Activated CD4-positive, CD25-positive, alpha-beta regulatory T cell treated with anti-CD3 and anti-CD28 coated beads, Interleukin-2, amount 50 U/mL, for 16 hours (primary cell): ENCODE measurements at regions not wholly inside any gene's neighbourhood (a gene's known extent, or its start where the extent isn't known, plus 50 kb on each side); places are given as distances from the start of the nearest gene placed in this dataset.

Experiments
- DNase-seq: peaks from one replicate; pipeline ENCODE4 v3.0.0-alpha.2; 2020; ENCODE audit warnings: low read depth, low spot score

GRCh38 chr7:140242057-140243031 is 65.6 kb upstream of the KDM7A start:
- no peak for DNase-seq

- no peak for DNase-seq
Observed at GRCh38 chr7:140239653-140239935, 62.8 kb upstream of the KDM7A start.

DNA sequence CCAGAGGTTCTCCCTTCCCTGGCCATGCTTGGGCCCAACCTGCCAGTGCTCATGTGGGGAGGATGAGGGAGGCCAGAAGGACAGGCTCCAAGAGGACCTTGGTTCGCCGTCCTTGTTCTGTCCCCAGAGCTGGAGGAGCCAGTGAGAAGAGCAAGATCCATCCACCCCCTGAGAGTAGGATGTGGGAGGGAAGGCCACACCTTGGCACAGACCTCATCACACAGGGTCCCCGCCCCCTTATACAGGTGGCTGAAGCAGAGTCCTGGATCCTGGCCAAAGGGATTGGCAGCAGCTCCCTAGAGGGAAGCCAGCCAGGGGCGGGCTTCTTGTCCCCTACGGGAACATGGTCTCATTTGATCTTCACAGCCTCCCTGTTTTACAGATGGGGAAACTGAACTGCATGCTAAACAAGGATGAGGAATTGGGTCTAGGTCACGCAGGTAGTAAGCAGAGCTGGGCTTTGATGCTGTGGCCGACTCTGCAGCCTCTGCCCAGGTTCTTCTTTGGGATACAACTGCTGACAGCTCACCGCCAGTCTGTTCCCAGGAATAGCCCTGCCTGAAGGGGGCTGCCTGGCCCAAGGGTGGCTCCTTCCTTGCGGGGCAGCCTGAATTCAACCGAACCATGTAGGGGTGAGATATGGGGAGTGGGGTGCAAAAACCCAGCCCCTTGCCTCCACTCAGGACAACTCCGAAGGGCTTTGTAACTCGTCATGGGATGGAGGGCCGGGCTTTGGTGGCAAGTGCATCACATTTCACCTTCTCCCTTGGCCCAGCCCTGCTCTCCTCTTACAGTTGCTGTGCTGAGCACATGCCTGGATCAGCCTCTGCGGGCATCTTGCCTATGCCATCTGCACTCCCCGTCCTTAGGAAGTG is 62.2 kb upstream of the KDM7A start:
- DNase-seq: no peak

GRCh38 chr7:140237390-140237789 is 60.6 kb upstream of the KDM7A start:
- no peak for DNase-seq

DNA sequence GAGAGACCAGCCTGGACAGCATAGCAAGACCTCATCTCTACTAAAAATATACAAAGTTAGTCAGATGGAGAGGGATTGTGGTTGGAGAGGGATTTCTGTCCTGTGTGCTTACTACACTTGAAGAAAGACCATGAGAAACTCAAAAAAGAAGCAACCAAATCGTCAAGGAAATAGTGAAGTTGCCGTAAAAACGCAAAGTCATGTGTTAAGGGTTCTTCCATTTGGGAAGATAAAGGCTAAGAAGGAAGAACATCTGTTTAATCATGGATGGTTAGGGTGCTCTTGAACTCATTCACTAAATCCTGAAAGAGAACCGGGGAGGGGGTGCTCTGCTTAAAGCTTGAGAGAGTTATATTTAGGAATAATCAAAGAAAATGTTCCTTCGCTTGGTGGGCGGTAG is 59.8 kb upstream of the KDM7A start:
- DNase-seq: no peak

DNA sequence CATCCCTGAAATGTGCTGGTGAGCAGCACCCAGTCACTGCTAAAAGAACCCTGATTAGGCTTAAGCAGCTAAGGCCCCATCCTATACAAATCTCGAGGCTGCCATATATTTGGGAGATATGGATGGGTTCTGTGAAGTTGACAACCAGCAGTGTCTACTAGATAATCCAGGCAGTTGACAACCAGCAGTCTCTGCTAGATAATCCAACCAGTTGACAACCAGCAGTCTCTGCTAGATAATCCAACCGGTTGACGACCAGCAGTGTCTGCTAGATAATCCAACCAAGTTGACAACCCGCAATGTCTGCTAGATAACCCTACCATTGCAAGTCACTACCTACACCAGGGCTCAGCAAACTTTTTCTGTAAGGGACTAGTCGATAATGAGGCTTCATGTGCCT is 58.3 kb upstream of the KDM7A start:
- DNase-seq: no peak

GRCh38 chr7:140232957-140233917 is 56.5 kb upstream of the KDM7A start:
- DNase-seq: no peak

GRCh38 chr7:140231771-140232491 is 55.1 kb upstream of the KDM7A start:
- no peak for DNase-seq

DNA sequence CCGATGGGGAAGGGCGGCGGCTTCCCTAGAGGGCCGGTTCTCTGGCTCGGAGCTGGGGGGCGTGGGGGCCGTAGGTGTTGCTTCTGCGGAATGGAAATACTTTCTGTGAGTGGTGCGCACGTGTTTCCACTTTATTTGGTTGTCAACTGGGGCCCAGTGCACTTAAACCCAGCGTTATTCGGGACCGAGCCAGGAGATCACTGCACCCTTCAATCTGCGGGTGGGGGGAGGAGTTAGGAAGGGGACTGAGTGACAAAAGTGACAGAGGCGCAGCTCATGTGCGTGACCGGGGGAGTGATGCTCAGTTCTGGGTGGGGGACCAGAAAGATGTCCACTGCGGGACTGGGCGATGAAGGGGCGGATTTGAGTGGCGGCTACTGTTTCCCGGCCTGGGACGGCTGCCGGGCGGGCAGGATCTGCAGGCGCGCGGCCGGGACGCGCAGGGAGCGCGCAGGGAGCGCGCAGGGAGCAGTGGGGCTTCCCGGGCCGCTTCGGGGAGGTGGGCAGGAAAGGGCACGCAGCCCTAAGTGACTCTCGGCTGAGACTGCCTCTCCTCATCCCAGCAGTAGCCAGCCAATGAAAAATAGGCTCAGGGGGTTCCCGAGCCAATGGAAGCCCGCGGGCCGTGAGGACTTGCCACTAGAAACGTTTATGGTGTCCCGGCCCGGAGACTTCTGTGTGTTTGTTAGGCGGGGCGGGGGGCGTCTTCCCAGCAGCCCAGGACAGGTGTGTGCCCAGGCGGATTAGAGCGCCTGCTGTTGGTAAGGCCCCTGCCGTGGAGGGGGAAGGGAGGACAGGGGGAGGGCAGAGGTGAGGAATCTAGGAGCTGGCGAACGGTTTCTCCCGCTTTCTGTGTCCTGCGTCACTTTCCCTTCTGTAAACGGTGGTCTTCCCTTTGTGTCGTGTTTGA is 54.3 kb upstream of the KDM7A start:
- peak; percentile 28 for DNase-seq

DNA sequence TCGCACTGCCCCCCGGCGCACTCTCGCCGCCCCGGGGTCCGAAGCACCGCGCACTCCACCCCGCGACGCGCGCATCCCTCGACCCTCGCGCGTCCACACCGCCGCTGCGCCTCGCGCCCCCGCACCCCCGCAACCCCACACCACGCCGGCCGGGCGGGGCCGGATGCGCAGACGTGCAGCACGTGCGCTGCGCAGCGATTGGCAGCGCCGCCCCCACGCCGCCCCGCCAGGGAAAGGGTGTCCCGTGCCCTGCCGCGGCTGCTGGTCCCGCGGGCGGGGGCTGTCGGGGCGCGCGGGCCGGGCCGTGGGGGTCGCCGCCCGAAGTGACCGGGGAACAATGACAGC is 53.7 kb upstream of the KDM7A start:
- DNase-seq: peak; percentile 58

- DNase-seq: peak; percentile 45
Observed at GRCh38 chr7:140229591-140230515, 53.1 kb upstream of the KDM7A start.

DNA sequence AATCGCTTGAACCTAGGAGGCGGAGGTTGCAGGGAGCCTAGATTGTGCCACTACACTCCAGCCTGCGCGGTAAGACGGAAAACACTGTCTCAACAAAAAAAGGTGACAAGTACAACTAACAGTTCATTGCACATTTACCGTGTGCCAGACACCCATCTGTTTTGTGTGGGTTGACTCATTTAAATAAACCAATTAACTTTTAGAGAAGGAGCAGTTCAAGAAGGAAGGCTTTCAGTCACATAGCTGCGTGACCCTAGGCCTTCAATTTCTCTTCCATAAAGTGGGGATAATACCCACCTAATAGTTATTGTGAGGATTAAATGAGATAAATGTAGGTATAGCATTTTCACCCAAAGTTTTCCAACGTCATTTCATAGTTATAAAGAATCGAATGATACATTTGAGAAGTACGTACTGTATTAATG is 52.3 kb upstream of the KDM7A start:
- no peak for DNase-seq
